ENCODE measurements at regions not wholly inside any gene's neighbourhood (a gene's known extent, or its start where the extent isn't known, plus 50 kb on each side); places are given as distances from the start of the nearest gene placed in this dataset.

DNA sequence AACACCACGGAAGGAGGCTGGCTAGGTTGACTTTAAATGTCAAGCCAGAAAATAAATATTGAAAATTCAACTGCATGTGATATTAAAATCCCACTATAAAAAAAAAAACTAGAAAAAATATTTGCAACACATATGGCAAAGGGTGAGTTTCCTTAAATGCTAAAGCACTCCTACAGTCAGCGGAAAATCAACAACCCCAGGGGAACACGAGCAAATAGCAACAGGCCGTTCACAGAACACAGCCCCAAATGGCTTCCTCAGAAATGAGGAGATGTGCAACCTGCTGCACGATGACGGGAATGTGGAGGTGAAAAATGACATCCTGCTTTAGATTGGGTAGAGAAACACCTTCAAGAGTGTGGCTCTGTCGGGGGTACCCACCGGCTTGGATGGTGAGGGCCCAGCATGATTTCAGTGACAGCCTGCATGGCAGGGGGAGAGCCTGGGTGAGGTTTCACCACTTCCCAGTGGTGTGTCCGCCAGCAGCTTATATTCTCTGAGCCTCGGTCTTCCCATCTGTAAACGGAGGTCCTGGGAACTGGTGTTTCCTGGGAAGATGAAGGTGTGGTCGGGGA lies 157.9 kb upstream of the GLI2 start:
- TF ChIP-seq EP300 (IDR thresholded peaks at IDR 0.05): no peak
- TF ChIP-seq, protein P1, sequence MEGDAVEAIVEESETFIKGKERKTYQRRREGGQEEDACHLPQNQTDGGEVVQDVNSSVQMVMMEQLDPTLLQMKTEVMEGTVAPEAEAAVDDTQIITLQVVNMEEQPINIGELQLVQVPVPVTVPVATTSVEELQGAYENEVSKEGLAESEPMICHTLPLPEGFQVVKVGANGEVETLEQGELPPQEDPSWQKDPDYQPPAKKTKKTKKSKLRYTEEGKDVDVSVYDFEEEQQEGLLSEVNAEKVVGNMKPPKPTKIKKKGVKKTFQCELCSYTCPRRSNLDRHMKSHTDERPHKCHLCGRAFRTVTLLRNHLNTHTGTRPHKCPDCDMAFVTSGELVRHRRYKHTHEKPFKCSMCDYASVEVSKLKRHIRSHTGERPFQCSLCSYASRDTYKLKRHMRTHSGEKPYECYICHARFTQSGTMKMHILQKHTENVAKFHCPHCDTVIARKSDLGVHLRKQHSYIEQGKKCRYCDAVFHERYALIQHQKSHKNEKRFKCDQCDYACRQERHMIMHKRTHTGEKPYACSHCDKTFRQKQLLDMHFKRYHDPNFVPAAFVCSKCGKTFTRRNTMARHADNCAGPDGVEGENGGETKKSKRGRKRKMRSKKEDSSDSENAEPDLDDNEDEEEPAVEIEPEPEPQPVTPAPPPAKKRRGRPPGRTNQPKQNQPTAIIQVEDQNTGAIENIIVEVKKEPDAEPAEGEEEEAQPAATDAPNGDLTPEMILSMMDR (IDR thresholded peaks at IDR 0.05): no peak
